Natural killer cell treated with Interleukin-12 subunit alpha and Interleukin-12 subunit beta and Interleukin-15 and Interleukin-18, amount 100 ng/mL, for 72 hours (primary cell): ENCODE measurements at regions not wholly inside any gene's neighbourhood (a gene's known extent, or its start where the extent isn't known, plus 50 kb on each side); places are given as distances from the start of the nearest gene placed in this dataset.
"Not testable (repeated sequence)": the region's sequence is repeated elsewhere in the genome, so short reads cannot be mapped to it uniquely, and the experiment has no call there.

Experiments
- ATAC-seq, 2 donors: fragments of 150-1000 bp; cut with Tn5 transposase in 1 of 2; sonication (Bioruptor Pico), chemical (Tn5 transposase) in 1 of 2; 2 replicates each; pipeline ENCODE4 v1.10.0; 2021
- DNase-seq: peaks from one replicate; pipeline ENCODE4 v3.0.0; 2022; ENCODE audit warnings: low spot score
- H3K27ac Mint-ChIP-seq, 2 donors: 1 replicate in 1 of 2; 2 replicates in 1 of 2; pipeline ENCODE4 v1.8.0; 2022; ENCODE audit warnings: mixed read lengths in 2 of 2, mild to moderate bottlenecking in 1 of 2, moderate library complexity in 1 of 2
- H3K27me3 Mint-ChIP-seq, 2 donors: 1 replicate in 1 of 2; 2 replicates in 1 of 2; pipeline ENCODE4 v1.8.0; 2022; ENCODE audit warnings: mixed read lengths in 2 of 2
- H3K36me3 Mint-ChIP-seq: one replicate; pipeline ENCODE4 v1.8.0; 2022; ENCODE audit warnings: mixed read lengths
- H3K4me1 Mint-ChIP-seq, 2 donors: 1 replicate in 1 of 2; 2 replicates in 1 of 2; pipeline ENCODE4 v1.8.0; 2022; ENCODE audit warnings: low read depth in 2 of 2, mixed read lengths in 2 of 2, mild to moderate bottlenecking in 1 of 2
- H3K4me3 Mint-ChIP-seq: one replicate; pipeline ENCODE4 v1.8.0; 2022; ENCODE audit warnings: mixed read lengths
- H3K9me3 Mint-ChIP-seq: 2 replicates; pipeline ENCODE4 v1.8.0; 2022; ENCODE audit warnings: mixed read lengths

- DNase-seq, H3K4me1 Mint-ChIP-seq, H3K4me3 Mint-ChIP-seq, H3K27me3 Mint-ChIP-seq, H3K27ac Mint-ChIP-seq, H3K36me3 Mint-ChIP-seq, ATAC-seq, H3K9me3 Mint-ChIP-seq: not testable (repeated sequence)
Measured at GRCh38 chr10:9407201-9407600, 1352.7 kb downstream of the GATA3 start.

GRCh38 chr10:9416331-9416730, 1361.8 kb downstream of the GATA3 start:
- Mint-ChIP-seq H3K27ac (no peak overlapping the region), H3K27me3 (peaks cover 7 to 8% of the 10 kb centered on the region in 2 donors), H3K9me3 (peaks cover 7% of the 10 kb centered on the region), H3K4me3 (no peak overlapping the region), H3K4me1 (no peaks in the 10 kb centered on the region), H3K36me3 (no peaks in the 10 kb centered on the region)
- no peak for ATAC-seq
- DNase-seq: no peak

- H3K36me3 Mint-ChIP-seq: no peaks in the 10 kb centered on the region
- peaks cover 8 to 9% of the 10 kb centered on the region in 2 donors for H3K27me3 Mint-ChIP-seq
- peaks cover 11% of the 10 kb centered on the region for H3K9me3 Mint-ChIP-seq
- ATAC-seq (no peak), DNase-seq (no peak)
- no peak overlapping the region for H3K27ac Mint-ChIP-seq
- H3K4me3 Mint-ChIP-seq: no peak overlapping the region
- H3K4me1 Mint-ChIP-seq: no peaks in the 10 kb centered on the region
Measured at GRCh38 chr10:9419757-9420156, 1365.3 kb downstream of the GATA3 start.

GRCh38 chr10:9427209-9427608, 1372.7 kb downstream of the GATA3 start:
- Mint-ChIP-seq H3K27me3 (peaks cover 0 to 3% of the 10 kb centered on the region in 2 donors), H3K4me1 (no peaks in the 10 kb centered on the region), H3K27ac (no peak overlapping the region), H3K4me3 (no peak overlapping the region), H3K9me3 (peaks cover 10% of the 10 kb centered on the region), H3K36me3 (no peaks in the 10 kb centered on the region)
- no peak for ATAC-seq
- no peak for DNase-seq

GRCh38 chr10:9437131-9437530, 1382.6 kb downstream of the GATA3 start:
- Mint-ChIP-seq H3K36me3 (peaks cover 4% of the 10 kb centered on the region), H3K27ac (no peak overlapping the region), H3K9me3 (peaks cover 3% of the 10 kb centered on the region), H3K4me3 (no peak overlapping the region), H3K27me3 (no peaks in the 10 kb centered on the region), H3K4me1 (no peaks in the 10 kb centered on the region)
- DNase-seq: no peak
- no peak for ATAC-seq

- H3K27ac Mint-ChIP-seq: no peak overlapping the region
- no peak for DNase-seq
Measured at GRCh38 chr10:9443758-9444157, 1389.3 kb downstream of the GATA3 start.

GRCh38 chr10:9449530-9449929, 1395.0 kb downstream of the GATA3 start:
- no peaks in the 10 kb centered on the region for H3K36me3 Mint-ChIP-seq
- H3K9me3 Mint-ChIP-seq: peaks cover 3% of the 10 kb centered on the region
- no peak overlapping the region for H3K27ac Mint-ChIP-seq
- H3K27me3 Mint-ChIP-seq: no peaks in the 10 kb centered on the region
- no peak for ATAC-seq
- no peak for DNase-seq
- no peak overlapping the region for H3K4me3 Mint-ChIP-seq
- no peaks in the 10 kb centered on the region for H3K4me1 Mint-ChIP-seq

More at GRCh38 chr10:9443758-9444157, 1389.3 kb downstream of the GATA3 start:
- ATAC-seq: no peak
- Mint-ChIP-seq H3K4me3 (no peak overlapping the region), H3K4me1 (no peaks in the 10 kb centered on the region), H3K9me3 (peaks cover 3% of the 10 kb centered on the region), H3K27me3 (no peaks in the 10 kb centered on the region), H3K36me3 (no peaks in the 10 kb centered on the region)

- Mint-ChIP-seq H3K27ac (no peak overlapping the region), H3K36me3 (no peaks in the 10 kb centered on the region), H3K4me1 (no peaks in the 10 kb centered on the region), H3K4me3 (no peak overlapping the region), H3K9me3 (peaks cover 3% of the 10 kb centered on the region), H3K27me3 (no peaks in the 10 kb centered on the region)
- no peak for DNase-seq
- no peak for ATAC-seq
Measured at GRCh38 chr10:9450801-9451200, 1396.3 kb downstream of the GATA3 start.

DNA sequence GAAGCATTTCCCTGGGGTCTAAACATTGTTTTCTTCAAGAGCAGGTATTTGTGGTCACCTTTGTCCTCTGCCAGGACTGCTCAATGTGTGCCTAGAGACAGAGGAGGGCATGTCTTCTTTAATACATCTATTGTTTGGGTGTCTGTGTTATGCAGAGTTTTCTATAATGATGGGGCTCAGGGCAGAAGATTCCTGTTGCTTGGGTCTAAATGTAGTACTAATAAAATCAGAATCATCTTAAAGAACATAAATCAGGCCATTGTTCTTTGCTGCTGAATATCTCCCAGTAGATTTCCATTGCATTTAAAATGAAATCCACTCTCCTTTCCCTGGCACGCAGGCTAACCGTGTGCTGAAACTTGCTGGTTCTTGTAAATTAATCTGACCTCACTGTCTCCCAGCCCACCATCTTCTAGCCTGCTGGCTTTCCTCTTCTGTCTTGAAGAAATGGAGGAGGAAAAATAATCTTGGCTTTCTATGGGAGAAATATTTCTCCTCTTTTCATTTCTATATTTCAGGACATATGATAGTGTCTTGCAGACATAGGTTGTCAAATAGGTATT, 1396.8 kb downstream of the GATA3 start:
- ATAC-seq (no peak), DNase-seq (no peak)
- Mint-ChIP-seq H3K27ac (no peak overlapping the region), H3K4me1 (no peaks in the 10 kb centered on the region), H3K36me3 (no peaks in the 10 kb centered on the region), H3K9me3 (peaks cover 3% of the 10 kb centered on the region), H3K4me3 (no peak overlapping the region), H3K27me3 (no peaks in the 10 kb centered on the region)

DNA sequence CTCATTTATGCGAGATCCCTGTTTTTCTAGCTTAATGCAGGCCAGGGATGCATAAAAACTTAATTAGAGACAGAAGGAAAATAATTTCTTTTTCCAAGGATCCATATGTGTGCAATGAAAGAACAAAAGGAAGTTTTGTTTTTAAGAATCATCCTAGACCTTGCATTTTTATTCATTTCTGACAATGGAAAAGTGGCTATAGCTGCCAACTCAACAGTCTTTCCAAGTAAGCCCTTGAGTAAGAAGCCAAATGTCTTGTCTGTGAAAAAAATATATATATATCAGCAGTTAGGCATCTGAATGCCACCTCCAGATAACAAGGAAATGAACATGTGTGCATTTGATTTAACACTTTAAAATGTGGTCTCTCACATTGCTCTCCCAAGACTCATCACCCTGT, 1397.6 kb downstream of the GATA3 start:
- no peaks in the 10 kb centered on the region for H3K36me3 Mint-ChIP-seq
- peaks cover 3% of the 10 kb centered on the region for H3K9me3 Mint-ChIP-seq
- H3K27me3 Mint-ChIP-seq: peaks cover 0 to 2% of the 10 kb centered on the region in 2 donors

GRCh38 chr10:9453871-9454270, 1399.4 kb downstream of the GATA3 start:
- not testable (repeated sequence) for ATAC-seq, DNase-seq, H3K27me3 Mint-ChIP-seq, H3K4me3 Mint-ChIP-seq, H3K9me3 Mint-ChIP-seq, H3K36me3 Mint-ChIP-seq, H3K4me1 Mint-ChIP-seq, H3K27ac Mint-ChIP-seq

More for the DNA sequence above, 1397.6 kb downstream of the GATA3 start:
- Mint-ChIP-seq H3K27ac (no peak overlapping the region), H3K4me1 (no peaks in the 10 kb centered on the region), H3K4me3 (no peak overlapping the region)
- no peak for DNase-seq
- ATAC-seq: no peak

DNA sequence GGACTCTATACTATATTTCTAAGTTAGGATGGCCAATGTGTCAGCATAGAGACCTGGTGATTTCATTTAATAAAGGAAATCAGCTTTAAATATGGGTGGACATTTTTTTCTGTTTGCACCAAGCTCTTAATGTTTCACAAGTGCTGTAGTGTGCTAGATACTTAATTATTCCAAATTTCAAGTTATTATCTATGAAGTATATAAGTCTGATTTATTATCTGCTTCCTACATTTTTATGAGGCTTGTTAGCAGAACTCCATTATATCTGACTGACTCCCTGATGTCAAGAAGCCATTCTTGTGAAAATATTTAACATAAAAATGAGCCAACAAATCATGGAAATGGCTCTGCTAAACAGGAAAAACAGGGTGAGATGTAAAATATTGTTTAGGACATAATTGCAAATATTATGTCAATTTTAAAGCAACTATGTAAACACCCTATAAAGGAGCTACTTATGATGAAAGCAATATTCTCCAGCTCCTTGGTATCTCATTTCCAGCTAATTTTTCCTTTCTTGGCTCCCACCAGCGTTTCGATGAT, 1415.2 kb downstream of the GATA3 start:
- Mint-ChIP-seq H3K27ac (no peak overlapping the region), H3K9me3 (no peaks in the 10 kb centered on the region), H3K36me3 (no peaks in the 10 kb centered on the region), H3K4me3 (no peak overlapping the region), H3K4me1 (no peaks in the 10 kb centered on the region), H3K27me3 (no peaks in the 10 kb centered on the region)
- DNase-seq: no peak
- no peak for ATAC-seq

GRCh38 chr10:9470581-9470980, 1416.1 kb downstream of the GATA3 start:
- Mint-ChIP-seq H3K27me3 (no peaks in the 10 kb centered on the region), H3K9me3 (no peaks in the 10 kb centered on the region), H3K4me3 (no peak overlapping the region), H3K4me1 (no peaks in the 10 kb centered on the region), H3K27ac (no peak overlapping the region), H3K36me3 (no peaks in the 10 kb centered on the region)
- DNase-seq: no peak
- no peak for ATAC-seq

DNA sequence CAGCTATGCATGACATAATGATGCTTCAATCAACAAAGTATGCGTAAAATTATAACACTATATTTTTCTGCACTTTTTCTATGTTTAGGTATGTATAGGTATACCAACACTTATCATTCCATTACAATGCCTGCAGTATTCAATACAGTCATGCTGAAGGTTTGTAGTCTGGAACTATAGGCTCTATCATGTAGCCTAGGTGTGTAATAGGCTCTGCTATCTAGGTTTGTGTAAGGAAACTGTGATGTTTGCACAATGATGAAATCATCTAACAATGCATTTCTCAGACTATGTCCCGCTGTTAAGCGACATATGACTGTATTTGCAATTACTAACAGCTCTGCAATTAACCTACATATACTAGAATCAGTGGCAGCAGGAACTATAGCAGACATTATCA, 1447.5 kb downstream of the GATA3 start:
- peaks cover 0 to 5% of the 10 kb centered on the region in 2 donors for H3K27me3 Mint-ChIP-seq
- H3K27ac Mint-ChIP-seq: no peak overlapping the region
- H3K36me3 Mint-ChIP-seq: no peaks in the 10 kb centered on the region
- ATAC-seq (no peak), DNase-seq (no peak)
- no peaks in the 10 kb centered on the region for H3K9me3 Mint-ChIP-seq
- no peak overlapping the region for H3K4me3 Mint-ChIP-seq
- H3K4me1 Mint-ChIP-seq: no peaks in the 10 kb centered on the region

GRCh38 chr10:9504227-9504626, 1449.7 kb downstream of the GATA3 start:
- Mint-ChIP-seq H3K27me3 (peaks cover 0 to 5% of the 10 kb centered on the region in 2 donors), H3K4me1 (no peaks in the 10 kb centered on the region), H3K36me3 (no peaks in the 10 kb centered on the region), H3K27ac (no peak overlapping the region), H3K9me3 (no peaks in the 10 kb centered on the region), H3K4me3 (no peak overlapping the region)
- DNase-seq (no peak), ATAC-seq (no peak)
